ENCODE measurements at regions not wholly inside any gene's neighbourhood (a gene's known extent, or its start where the extent isn't known, plus 50 kb on each side); places are given as distances from the start of the nearest gene placed in this dataset.

GRCh38 chr3:72542781-72543180 lies 305.5 kb downstream of the SHQ1 start:
- 89% methylated on average over 4 of the region's 6 CpGs; no CpG with 5 or more reads in 1 of the 2 experiments for WGBS, 2 experiments (ENCODE audit: extremely low coverage in 2 of 2, insufficient read length in 1 of 2)
- no peaks in the 10 kb centered on the region for H3K36me3 ChIP-seq (ENCODE audit: control insufficient read depth, insufficient read depth, low read length)

More at GRCh38 chr3:72542781-72543180, 305.5 kb downstream of the SHQ1 start:
- intact Hi-C loops (cut with micrococcal nuclease) (no loop called here), dilution Hi-C loops (cut with HindIII; ENCODE audit: low sequenced_read_pairs, unreplicated experiment) (no loop called here), in situ Hi-C loops (cut with MboI; ENCODE audit: low sequenced_read_pairs) (no loop called here)
- no peak overlapping the region for H2AFZ ChIP-seq (replicated peaks; ENCODE audit: low read length, poor library complexity)
- H3K4me3 ChIP-seq (ENCODE audit: insufficient read depth, low read depth, low read length) = no peak overlapping the region
- no TSS peak for BruUV-seq (replicated peaks)
- H3K14ac ChIP-seq (replicated peaks; ENCODE audit: low read depth, low read length) = no peak overlapping the region
- no peaks in the 10 kb centered on the region for H4K20me1 ChIP-seq (ENCODE audit: insufficient read depth, low read length)
- H3K23ac ChIP-seq (ENCODE audit: low read depth, low read length) = no peak overlapping the region
- POLR2A ChIA-PET (ENCODE audit: unreplicated experiment) = no interaction called here
- DNase-seq (no peak), ATAC-seq (ENCODE audit: low read depth) (no peak)
- H2BK5ac ChIP-seq (ENCODE audit: low read depth, low read length, poor library complexity, severe bottlenecking) = no peak overlapping the region
- H3K79me1 ChIP-seq (ENCODE audit: low read depth in 1 of 2, low read length in 2 of 2) = no peaks in the 10 kb centered on the region
- no peak overlapping the region for H2BK20ac ChIP-seq (ENCODE audit: low read depth, low read length)
- no peak overlapping the region for H3K4me2 ChIP-seq (ENCODE audit: low read depth, low read length)
- H3K56ac ChIP-seq (ENCODE audit: extremely low read depth, insufficient read depth, low read length) = no peak overlapping the region
- H3K9ac ChIP-seq (ENCODE audit: low read depth, low read length) = no peak overlapping the region
- no peaks in the 10 kb centered on the region for H3K9me1 ChIP-seq (ENCODE audit: insufficient read depth, low read length)
- no peak overlapping the region for H2AK9ac ChIP-seq (replicated peaks; ENCODE audit: low read depth, low read length, poor library complexity)
- H2BK15ac ChIP-seq (ENCODE audit: low read depth, low read length) = no peak overlapping the region
- CTCF ChIA-PET = no interaction called here
- no peak for TF ChIP-seq BHLHE40 (IDR thresholded peaks at IDR 0.05; ENCODE audit: low read depth, low read length)
- no peak for TF ChIP-seq USF2 (IDR thresholded peaks at IDR 0.05; ENCODE audit: low read depth, low read length)
- no peak for TF ChIP-seq ELK1 (IDR thresholded peaks at IDR 0.05; ENCODE audit: borderline replicate concordance, low read depth, low read length)
- no peak for TF ChIP-seq MAZ (IDR thresholded peaks at IDR 0.05; ENCODE audit: borderline replicate concordance, low read depth, low read length)
- no peak for TF ChIP-seq RAD21 (IDR thresholded peaks at IDR 0.05; ENCODE audit: low read length)
- TF ChIP-seq CHD1 (IDR thresholded peaks at IDR 0.05; ENCODE audit: low read depth, low read length) = no peak
- TF ChIP-seq MXI1 (IDR thresholded peaks at IDR 0.05; ENCODE audit: borderline replicate concordance, low read depth, low read length) = no peak
- TF ChIP-seq CEBPB (IDR thresholded peaks at IDR 0.05; ENCODE audit: low read depth, low read length) = no peak
- TF ChIP-seq MAFK (IDR thresholded peaks at IDR 0.05; ENCODE audit: low read depth, low read length) = no peak
- no peak for TF ChIP-seq POLR2A (IDR thresholded peaks at IDR 0.05; ENCODE audit: low read depth, low read length)
- no peak for TF ChIP-seq CTCF (conservative IDR thresholded peaks at IDR 0.05; ENCODE audit: low read depth, low read length)
- TF ChIP-seq NFE2L2 (IDR thresholded peaks at IDR 0.05; ENCODE audit: low read depth, low read length) = no peak
- TF ChIP-seq RCOR1 (IDR thresholded peaks at IDR 0.05; ENCODE audit: insufficient replicate concordance, low read length) = no peak
- TF ChIP-seq FOS (IDR thresholded peaks at IDR 0.05; ENCODE audit: low read depth, low read length) = no peak
- no peaks in the 10 kb centered on the region for H3K4me1 ChIP-seq (ENCODE audit: control insufficient read depth, insufficient read depth, low read length)
- no peak overlapping the region for H4K91ac ChIP-seq (ENCODE audit: insufficient read depth, low read depth, low read length)
- H3K27me3 ChIP-seq (ENCODE audit: control insufficient read depth, insufficient read depth, low read length) = peaks cover 15% of the 10 kb centered on the region
- H3K9me3 ChIP-seq (ENCODE audit: control insufficient read depth, insufficient read depth, low read length) = peaks cover 3% of the 10 kb centered on the region; the same call in 1 of the 2 replicates
- no peak overlapping the region for H3K4ac ChIP-seq (ENCODE audit: low read depth, low read length)
- no peak overlapping the region for H2BK120ac ChIP-seq (ENCODE audit: low read depth, low read length)
- H3K18ac ChIP-seq (ENCODE audit: low read depth, low read length) = no peak overlapping the region
- no peak overlapping the region for H4K5ac ChIP-seq (ENCODE audit: low read depth, low read length)
- H4K8ac ChIP-seq (ENCODE audit: low read depth in 2 of 2, low read length in 2 of 2) = no peak overlapping the region
- H3K27ac ChIP-seq (ENCODE audit: insufficient read depth, low read length) = no peak overlapping the region
- no peak overlapping the region for H2AK5ac ChIP-seq (ENCODE audit: low read depth, low read length)

Measured in IMR-90 (cell line).